Hippocampal formation (tissue), 2 donors: ENCODE measurements at regions not wholly inside any gene's neighbourhood (a gene's known extent, or its start where the extent isn't known, plus 50 kb on each side); places are given as distances from the start of the nearest gene placed in this dataset.

Source experiments
- DNase-seq, 2 donors: peaks; one replicate each; lab custom pipeline; 2025; lab: John Stamatoyannopoulos, UW

GRCh38 chr6:140594806-140595128 lies 1220.3 kb upstream of the CITED2 start:
- no peak for DNase-seq

DNA sequence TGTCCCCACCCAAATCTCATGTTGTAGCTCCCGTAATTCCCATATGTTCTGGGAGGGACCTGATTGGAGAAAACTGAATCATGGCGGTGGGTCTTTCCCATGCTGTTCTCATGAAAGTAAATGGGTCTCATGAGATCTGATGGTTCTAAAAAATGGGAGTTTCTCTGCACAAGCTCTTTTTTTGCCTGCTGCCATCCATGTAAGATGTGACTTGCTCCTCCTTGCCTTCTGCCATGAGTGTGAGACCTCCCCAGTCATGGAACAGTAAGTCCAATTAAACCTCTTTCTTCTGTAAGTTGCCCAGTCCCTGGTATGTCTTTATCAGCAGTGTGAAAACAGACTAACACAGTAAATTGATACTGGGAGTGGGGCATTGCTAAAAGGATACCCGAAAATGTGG lies 1218.4 kb upstream of the CITED2 start:
- no peak for DNase-seq

DNA sequence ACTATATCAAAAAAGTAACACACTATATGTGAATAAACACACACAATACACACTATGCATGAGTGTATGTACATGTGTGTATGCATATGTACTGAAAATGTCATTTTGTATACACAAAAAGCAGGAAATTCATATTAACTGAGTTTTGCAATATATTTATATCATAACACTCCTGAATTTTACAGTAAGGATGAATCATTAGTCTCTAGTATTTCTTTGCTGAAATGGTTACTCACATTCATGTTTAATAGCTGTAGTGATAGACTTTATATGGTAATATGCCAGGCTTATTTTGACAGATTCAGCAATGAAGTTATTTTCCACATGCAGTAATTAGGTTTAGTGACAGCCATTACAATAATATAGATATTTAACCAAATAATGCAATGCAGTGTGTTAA lies 1216.2 kb upstream of the CITED2 start:
- no peak for DNase-seq

GRCh38 chr6:140586426-140587061 lies 1212.1 kb upstream of the CITED2 start:
- no peak for DNase-seq

GRCh38 chr6:140581601-140582000 lies 1207.2 kb upstream of the CITED2 start:
- no peak for DNase-seq

GRCh38 chr6:140579918-140580317 lies 1205.5 kb upstream of the CITED2 start:
- no peak for DNase-seq

- no peak for DNase-seq
Observed at GRCh38 chr6:140576004-140576555, 1201.6 kb upstream of the CITED2 start.

GRCh38 chr6:140572867-140573266 lies 1198.4 kb upstream of the CITED2 start:
- DNase-seq, result no peak

GRCh38 chr6:140572129-140572528 lies 1197.7 kb upstream of the CITED2 start:
- DNase-seq, result no peak

DNA sequence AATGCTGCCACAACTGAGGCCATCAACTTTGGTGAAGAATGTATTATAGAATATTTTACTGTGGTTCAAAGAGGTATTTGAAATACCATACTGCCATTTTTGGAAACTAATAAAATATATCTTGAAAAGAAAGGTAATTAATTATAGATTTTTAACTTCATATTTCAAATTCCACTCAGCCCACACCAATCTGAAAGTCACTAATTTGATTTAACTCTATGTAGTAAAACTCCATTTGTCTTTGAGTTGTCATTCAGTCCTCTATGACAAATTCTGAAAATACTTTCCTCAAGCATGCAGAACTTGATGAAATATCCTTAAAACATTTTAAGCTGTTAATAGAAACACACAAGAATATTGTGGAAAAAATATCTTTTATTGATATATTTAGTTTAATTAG lies 1196.7 kb upstream of the CITED2 start:
- DNase-seq, result no peak

DNA sequence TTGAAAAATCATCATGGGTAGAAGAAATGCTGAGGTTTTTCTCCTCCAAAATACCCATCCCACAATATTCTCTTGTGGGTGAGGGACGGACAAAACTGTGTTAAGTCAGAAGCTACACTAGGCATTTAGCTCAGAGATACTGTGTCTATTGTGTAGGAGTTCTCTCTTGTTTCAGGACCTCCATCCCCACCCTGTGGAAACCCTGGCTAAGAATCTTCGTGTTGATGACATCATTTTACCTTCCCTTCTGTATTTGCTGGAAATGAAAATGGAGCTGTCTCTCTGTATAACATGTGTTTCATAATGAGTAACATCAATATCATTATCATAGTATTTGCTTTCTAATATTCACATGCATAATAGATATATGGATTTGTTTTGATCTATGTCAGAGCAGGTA lies 1193.0 kb upstream of the CITED2 start:
- no peak for DNase-seq

DNA sequence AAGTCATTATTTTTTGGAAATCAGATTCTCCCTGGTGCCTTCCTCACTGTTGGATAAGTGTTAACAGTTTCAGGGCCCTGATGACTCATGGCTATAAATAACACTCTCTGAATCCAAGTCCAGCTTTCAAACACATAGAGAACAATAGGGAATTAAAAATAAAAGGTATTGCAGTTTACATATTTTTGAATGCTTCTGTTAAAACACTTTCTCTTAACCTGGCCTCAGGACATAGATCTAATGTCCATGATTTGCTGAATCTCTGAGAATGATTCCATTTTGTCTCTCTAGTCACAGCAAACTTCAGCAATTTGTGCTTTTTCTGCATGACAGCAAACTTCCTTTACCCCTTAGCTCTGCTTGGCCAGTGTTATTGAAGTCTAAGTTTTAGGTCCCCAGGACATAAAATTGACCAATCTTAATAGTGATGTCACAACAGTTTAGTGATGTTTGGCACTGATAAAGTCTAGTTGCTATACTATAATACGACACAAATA lies 1192.4 kb upstream of the CITED2 start:
- DNase-seq, result no peak

GRCh38 chr6:140563728-140564127 lies 1189.3 kb upstream of the CITED2 start:
- no peak for DNase-seq

- DNase-seq, result no peak
Observed at GRCh38 chr6:140561701-140562100, 1187.3 kb upstream of the CITED2 start.

DNA sequence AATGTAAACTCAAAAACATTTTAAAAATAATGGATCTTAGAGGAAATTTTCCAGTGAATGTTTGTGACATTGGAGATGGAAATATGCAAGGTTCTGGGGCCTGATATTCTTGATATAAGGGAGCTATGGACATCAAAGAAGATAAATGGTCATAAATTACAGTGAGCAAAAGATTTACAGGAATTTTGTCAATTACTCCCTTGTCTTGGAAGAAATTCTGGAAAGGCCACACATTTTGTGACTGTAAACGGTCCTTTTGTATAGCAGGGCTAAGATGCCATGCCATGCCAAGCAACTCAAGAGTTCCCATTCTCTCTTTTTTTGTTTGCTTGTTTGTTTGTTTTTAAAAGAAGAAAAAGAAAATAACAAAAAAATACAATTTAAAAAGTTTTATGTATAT lies 1186.2 kb upstream of the CITED2 start:
- DNase-seq, result no peak

GRCh38 chr6:140559458-140559857 lies 1185.0 kb upstream of the CITED2 start:
- DNase-seq, result no peak

DNA sequence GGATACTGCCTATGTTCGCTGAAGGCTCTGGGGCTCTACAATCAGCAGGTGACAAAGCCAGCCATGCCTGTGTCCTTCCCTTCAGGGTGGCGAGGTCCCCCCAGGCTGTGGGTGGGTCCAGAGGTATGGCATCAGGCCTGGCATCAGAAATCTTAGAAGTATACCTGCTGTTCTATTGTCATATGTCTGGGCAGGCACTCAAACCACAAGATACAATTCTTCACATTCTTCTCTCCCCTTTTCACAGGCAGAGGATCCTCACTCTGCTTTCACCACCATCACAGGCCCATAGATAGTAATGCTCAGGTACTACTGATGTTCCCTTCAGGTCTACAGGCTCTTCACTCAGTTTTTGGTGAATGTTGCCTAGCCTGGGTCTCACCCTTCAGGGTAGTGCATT lies 1180.0 kb upstream of the CITED2 start:
- DNase-seq, result no peak

DNA sequence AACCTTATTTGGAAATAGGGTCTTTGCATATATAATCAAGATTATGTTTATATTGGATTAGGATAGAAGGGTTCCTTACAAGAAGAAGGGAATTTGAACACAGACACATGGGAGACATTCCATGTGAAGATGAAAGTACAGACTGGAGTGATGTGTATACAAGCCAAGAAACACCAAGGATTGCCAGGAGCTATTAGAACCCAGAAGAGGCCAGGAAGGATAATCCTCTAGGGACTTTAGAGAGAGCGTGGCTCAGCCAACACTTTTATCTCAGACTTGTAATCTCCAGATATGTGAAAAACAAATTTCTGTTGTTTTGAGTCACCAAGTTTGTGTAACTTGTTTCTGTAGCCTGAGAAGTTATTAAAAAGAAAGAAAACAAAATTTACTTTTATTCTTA lies 1173.9 kb upstream of the CITED2 start:
- no peak for DNase-seq

DNA sequence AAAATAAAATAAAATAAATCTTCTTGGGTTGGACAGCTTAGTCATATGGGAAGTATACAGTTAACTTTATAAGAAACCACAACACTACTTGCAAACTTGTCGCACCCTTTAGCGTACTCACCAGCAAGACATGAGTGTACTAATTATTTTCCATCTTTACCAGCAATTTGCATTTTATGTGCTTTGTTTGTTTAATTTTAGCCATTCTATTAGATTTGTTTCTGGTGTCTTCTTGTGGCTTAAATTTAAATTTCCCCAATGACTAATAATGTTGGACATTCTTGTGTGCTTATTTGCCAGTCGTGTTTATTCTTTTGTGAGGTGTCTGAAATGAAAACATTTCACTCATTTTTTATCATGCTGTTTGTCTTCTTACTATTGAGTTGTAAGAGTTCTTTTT lies 1172.2 kb upstream of the CITED2 start:
- DNase-seq, result no peak

GRCh38 chr6:140544431-140544830 lies 1170.0 kb upstream of the CITED2 start:
- no peak for DNase-seq

- no peak for DNase-seq
Observed at GRCh38 chr6:140542863-140543262, 1168.4 kb upstream of the CITED2 start.

- no peak for DNase-seq
Observed at GRCh38 chr6:140541288-140541687, 1166.8 kb upstream of the CITED2 start.

DNA sequence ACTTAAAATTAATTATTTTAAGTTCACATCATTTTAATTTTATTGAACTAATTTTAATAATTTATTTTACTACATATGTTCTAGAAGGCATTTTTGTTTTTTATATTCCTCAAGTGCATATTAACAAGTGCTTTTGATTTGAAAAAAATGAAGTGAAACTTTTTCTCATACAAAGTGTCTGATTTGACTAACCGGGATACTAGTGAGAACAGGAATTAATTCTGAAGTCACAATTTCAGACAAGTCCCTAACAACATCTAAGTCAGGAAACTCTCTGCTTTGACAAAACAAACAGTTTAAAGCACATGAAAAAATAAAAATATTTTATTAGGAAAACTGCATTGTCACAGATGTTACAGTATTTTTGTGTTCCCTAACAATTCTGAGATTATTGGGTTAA lies 1166.3 kb upstream of the CITED2 start:
- DNase-seq, result no peak

DNA sequence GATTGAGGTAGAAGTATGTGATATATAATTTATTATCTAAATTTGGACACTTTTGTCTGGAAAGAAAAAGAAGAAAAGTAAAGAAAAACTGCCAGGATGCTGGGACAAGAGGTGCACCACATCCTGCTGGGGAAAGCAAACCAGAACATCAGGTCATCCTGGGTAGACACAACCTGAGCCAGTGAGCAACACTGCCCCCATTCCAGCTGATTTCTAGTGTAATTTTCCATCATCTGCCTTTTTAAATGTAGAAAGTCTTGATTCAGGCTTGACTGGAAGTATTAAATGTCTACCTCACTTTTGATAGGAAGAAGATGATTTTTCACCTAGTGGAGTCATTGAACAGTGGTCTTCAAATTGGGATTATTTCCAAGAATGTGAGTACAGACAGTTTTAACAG lies 1164.5 kb upstream of the CITED2 start:
- no peak for DNase-seq
